Gastrocnemius medialis (tissue), 4 donors: ENCODE measurements at regions not wholly inside any gene's neighbourhood (a gene's known extent, or its start where the extent isn't known, plus 50 kb on each side); places are given as distances from the start of the nearest gene placed in this dataset.

Source experiments
- CTCF ChIP-seq, 5 experiments: fragments of 450-650 bp in 3 of 5; fragments of 200-600 bp in 2 of 5; sonication (generic) in 2 of 5; IDR thresholded peaks in 4 of 5; conservative IDR thresholded peaks in 1 of 5; 1 replicate in 4 of 5; 2 replicates in 1 of 5; pipeline ENCODE4 v1.5.1; 2016 to 2019; ENCODE audit warnings: antibody characterized with exemption in 5 of 5, mild to moderate bottlenecking in 3 of 5, moderate library complexity in 3 of 5
- POLR2A ChIP-seq, 2 donors: fragments of 450-650 bp; IDR thresholded peaks; one replicate each; pipeline ENCODE4 v1.6.1; 2017; ENCODE audit warnings: antibody characterized with exemption in 2 of 2, mild to moderate bottlenecking in 2 of 2, moderate library complexity in 2 of 2

- no peak for TF ChIP-seq POLR2A (IDR thresholded peaks at IDR 0.05)
- no peak for TF ChIP-seq CTCF (IDR thresholded peaks at IDR 0.05 in 4 of 5, conservative IDR thresholded peaks at IDR 0.05 in 1 of 5)
Measured at GRCh38 chr2:81363800-81364199, 1059.2 kb upstream of the LRRTM1 start.
